Vagina (tissue), 2 donors: ENCODE measurements at regions not wholly inside any gene's neighbourhood (a gene's known extent, or its start where the extent isn't known, plus 50 kb on each side); places are given as distances from the start of the nearest gene placed in this dataset.

Source experiments
- POLR2A ChIP-seq, 2 donors: fragments of 450-650 bp; IDR thresholded peaks; one replicate each; pipeline ENCODE4 v1.6.1; 2017; ENCODE audit warnings: antibody characterized with exemption in 2 of 2, mild to moderate bottlenecking in 2 of 2, moderate library complexity in 2 of 2
- POLR2AphosphoS5 ChIP-seq, 2 donors: sonication (generic); formaldehyde crosslinking; IDR thresholded peaks; one replicate each; pipeline ENCODE4 v1.9.0; 2017; ENCODE audit warnings: antibody characterized with exemption in 2 of 2, mild to moderate bottlenecking in 2 of 2, low read depth in 1 of 2; ENCODE audit not compliant: insufficient read depth in 1 of 2
- TF ChIP-seq, protein P1 (sequence below), 3 experiments: fragments of 450-650 bp in 2 of 3; fragments of 200-600 bp in 1 of 3; sonication (generic) in 1 of 3; IDR thresholded peaks; one replicate each; pipeline ENCODE4 v1.5.1; 2017 to 2019; ENCODE audit warnings: antibody characterized with exemption in 3 of 3, mild to moderate bottlenecking in 2 of 3, moderate library complexity in 2 of 3

DNA sequence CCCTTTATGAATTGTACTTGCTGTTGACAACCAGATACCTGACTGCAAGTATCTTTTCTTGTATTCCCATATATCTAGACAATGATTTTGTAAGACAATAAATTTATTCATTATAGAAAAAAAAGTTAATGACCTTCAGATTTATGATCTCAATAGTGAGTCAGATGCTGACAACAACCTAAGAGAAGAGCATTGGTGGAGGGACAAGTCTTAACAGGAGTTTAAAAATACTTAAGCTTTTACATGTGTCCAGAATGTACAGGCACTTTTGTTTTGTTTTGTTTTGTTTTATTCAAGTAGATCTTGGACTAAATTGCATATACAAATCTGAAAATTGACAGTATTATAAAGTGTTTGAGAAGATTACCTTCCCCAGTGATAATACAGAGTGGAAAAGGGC lies 1544.6 kb upstream of the B3GALT2 start:
- TF ChIP-seq, protein P1, sequence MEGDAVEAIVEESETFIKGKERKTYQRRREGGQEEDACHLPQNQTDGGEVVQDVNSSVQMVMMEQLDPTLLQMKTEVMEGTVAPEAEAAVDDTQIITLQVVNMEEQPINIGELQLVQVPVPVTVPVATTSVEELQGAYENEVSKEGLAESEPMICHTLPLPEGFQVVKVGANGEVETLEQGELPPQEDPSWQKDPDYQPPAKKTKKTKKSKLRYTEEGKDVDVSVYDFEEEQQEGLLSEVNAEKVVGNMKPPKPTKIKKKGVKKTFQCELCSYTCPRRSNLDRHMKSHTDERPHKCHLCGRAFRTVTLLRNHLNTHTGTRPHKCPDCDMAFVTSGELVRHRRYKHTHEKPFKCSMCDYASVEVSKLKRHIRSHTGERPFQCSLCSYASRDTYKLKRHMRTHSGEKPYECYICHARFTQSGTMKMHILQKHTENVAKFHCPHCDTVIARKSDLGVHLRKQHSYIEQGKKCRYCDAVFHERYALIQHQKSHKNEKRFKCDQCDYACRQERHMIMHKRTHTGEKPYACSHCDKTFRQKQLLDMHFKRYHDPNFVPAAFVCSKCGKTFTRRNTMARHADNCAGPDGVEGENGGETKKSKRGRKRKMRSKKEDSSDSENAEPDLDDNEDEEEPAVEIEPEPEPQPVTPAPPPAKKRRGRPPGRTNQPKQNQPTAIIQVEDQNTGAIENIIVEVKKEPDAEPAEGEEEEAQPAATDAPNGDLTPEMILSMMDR (IDR thresholded peaks at IDR 0.05) = no peak
- TF ChIP-seq POLR2AphosphoS5 (IDR thresholded peaks at IDR 0.05; ENCODE audit: insufficient read depth in 1 of 2, low read depth in 1 of 2) = no peak
- TF ChIP-seq POLR2A (IDR thresholded peaks at IDR 0.05) = no peak
